ENCODE measurements at regions not wholly inside any gene's neighbourhood (a gene's known extent, or its start where the extent isn't known, plus 50 kb on each side); places are given as distances from the start of the nearest gene placed in this dataset.

- no peak for TF ChIP-seq EZH2 (conservative IDR thresholded peaks at IDR 0.05; ENCODE audit: low read depth, low read length)
- no peak for TF ChIP-seq ZNF329 (CRISPR knock-in tag; IDR thresholded peaks at IDR 0.05; ENCODE audit: low read depth)
- no peak for TF ChIP-seq ZNF296 (CRISPR knock-in tag; conservative IDR thresholded peaks at IDR 0.05)
- no peak for TF ChIP-seq NKX3-1 (CRISPR knock-in tag; IDR thresholded peaks at IDR 0.05)
- no peak for TF ChIP-seq MAX (IDR thresholded peaks at IDR 0.05)
- no peak for TF ChIP-seq CTCF (CRISPR knock-in tag; IDR thresholded peaks at IDR 0.05)
- no peak for TF ChIP-seq NCOA2 (CRISPR knock-in tag; IDR thresholded peaks at IDR 0.05)
- TF ChIP-seq ZNF362 (CRISPR knock-in tag; IDR thresholded peaks at IDR 0.05; ENCODE audit: borderline replicate concordance), result no peak
- no peak for TF ChIP-seq FOXA1 (IDR thresholded peaks at IDR 0.05)
- no peak for TF ChIP-seq FOXA1 (CRISPR knock-in tag; IDR thresholded peaks at IDR 0.05)
- TF ChIP-seq STAT5B (CRISPR knock-in tag; IDR thresholded peaks at IDR 0.05), result no peak
- TF ChIP-seq HNRNPK (IDR thresholded peaks at IDR 0.05; ENCODE audit: low read depth, low read length, poor library complexity, severe bottlenecking), result no peak
- TF ChIP-seq FOSL2 (CRISPR knock-in tag; IDR thresholded peaks at IDR 0.05), result no peak
Observed at GRCh38 chr9:107632661-107633060, 143.1 kb upstream of the KLF4 start.

Measured in HepG2 (cell line).